ENCODE measurements at regions not wholly inside any gene's neighbourhood (a gene's known extent, or its start where the extent isn't known, plus 50 kb on each side); places are given as distances from the start of the nearest gene placed in this dataset.

DNA sequence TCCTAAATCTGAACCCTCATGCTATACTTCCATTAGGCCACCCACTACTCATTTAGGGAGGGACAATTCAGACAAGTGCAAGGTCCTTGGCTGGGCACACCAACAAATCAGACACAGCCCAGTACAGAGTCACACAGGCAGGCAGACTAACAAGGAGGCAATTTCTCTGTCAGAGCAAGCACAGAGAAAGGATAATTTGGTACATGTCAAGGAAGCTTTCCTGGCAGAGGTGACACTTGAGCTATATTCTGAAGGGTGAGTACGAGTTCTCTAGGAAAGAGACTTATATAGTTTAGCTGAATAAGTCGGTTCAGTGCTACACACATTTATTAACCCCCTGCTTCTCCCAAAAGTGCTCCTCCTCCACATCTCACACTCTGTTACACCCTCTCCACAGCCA, 455.9 kb downstream of the OMA1 start:
- Histone ChIP-seq H3K4me3 (no peak overlapping the region), H3K27me3 (no peaks in the 10 kb centered on the region), H3K4me1 (no peaks in the 10 kb centered on the region), H3K9me3 (no peaks in the 10 kb centered on the region), H3K27ac (no peak overlapping the region), H3K36me3 (replicated peaks in 1 of 2; ENCODE audit: insufficient read depth in 1 of 2, low read depth in 2 of 2) (no peaks in the 10 kb centered on the region)
- 52 to 59% methylated on average over 2 of the region's 2 CpGs for WGBS, 2 donors
- no peak for TF ChIP-seq POLR2A (IDR thresholded peaks at IDR 0.05)
- TF ChIP-seq, protein P1, sequence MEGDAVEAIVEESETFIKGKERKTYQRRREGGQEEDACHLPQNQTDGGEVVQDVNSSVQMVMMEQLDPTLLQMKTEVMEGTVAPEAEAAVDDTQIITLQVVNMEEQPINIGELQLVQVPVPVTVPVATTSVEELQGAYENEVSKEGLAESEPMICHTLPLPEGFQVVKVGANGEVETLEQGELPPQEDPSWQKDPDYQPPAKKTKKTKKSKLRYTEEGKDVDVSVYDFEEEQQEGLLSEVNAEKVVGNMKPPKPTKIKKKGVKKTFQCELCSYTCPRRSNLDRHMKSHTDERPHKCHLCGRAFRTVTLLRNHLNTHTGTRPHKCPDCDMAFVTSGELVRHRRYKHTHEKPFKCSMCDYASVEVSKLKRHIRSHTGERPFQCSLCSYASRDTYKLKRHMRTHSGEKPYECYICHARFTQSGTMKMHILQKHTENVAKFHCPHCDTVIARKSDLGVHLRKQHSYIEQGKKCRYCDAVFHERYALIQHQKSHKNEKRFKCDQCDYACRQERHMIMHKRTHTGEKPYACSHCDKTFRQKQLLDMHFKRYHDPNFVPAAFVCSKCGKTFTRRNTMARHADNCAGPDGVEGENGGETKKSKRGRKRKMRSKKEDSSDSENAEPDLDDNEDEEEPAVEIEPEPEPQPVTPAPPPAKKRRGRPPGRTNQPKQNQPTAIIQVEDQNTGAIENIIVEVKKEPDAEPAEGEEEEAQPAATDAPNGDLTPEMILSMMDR (IDR thresholded peaks at IDR 0.05) = no peak
- ATAC-seq (no peak), DNase-seq (no peak)
- intact Hi-C loops (cut with DNase I) = no loop called here

DNA sequence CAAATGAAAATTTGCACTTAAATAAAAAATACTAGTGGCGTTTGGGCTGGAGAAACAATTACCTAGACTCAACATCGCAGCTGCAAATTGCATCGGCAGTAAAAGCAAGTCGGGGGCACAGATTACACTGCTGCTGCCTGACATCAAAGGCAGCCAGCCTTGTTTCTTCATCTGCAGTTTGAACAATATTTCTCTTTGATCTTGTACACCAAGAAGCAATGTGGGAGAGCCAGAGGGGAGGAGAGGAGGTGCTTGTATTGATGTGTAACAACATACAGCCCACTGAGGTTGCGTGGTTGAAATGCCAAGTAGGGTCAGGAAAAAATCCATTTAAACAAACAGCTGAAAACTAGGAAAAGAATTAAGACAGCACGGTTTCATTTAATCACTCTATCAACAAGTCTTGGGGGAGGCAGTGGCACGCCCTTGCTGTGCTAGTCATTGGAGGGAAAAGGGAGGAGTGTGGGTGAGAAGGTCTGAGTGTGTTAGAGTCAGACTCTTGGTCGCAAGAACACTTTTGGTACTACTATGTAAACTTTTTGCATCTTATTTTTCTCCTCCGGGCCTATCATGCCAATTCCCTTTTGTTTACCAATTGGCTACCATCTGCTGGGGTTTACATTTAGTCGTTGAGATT, 456.5 kb downstream of the OMA1 start:
- Histone ChIP-seq H3K9me3 (no peaks in the 10 kb centered on the region), H3K4me1 (no peaks in the 10 kb centered on the region), H3K27me3 (no peaks in the 10 kb centered on the region), H3K27ac (no peak overlapping the region), H3K4me3 (no peak overlapping the region), H3K36me3 (replicated peaks in 1 of 2; ENCODE audit: insufficient read depth in 1 of 2, low read depth in 2 of 2) (no peaks in the 10 kb centered on the region)
- ATAC-seq (no peak), DNase-seq (no peak)
- 53 to 56% methylated on average over 10 of the region's 10 CpGs for WGBS, 2 donors
- intact Hi-C loops (cut with DNase I) = no loop called here
- no peak for TF ChIP-seq POLR2A (IDR thresholded peaks at IDR 0.05)
- TF ChIP-seq, protein P1 (IDR thresholded peaks at IDR 0.05) = no peak

DNA sequence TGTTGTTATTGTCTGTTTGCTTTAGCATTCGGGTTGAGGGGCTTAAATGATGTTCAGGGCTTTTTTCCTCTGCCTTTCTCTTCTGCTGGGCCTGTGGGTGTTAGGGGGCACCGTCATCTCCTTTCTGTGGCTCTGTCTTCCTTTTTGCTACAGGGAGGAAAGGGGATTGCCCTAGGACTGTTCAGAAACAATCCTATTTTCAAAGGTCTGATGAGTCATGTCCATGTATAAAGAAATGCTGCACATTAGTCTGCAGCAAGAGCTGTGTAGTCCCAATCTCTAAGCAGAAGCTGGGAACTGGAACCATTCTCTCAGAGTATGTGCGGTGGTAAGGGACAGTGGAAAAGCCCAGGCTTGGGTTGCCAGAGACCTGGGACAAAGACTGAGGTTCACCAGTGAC, 462.3 kb downstream of the OMA1 start:
- intact Hi-C loops (cut with DNase I) = no loop called here
- Histone ChIP-seq H3K4me3 (no peak overlapping the region), H3K4me1 (no peaks in the 10 kb centered on the region), H3K27ac (no peak overlapping the region), H3K9me3 (no peaks in the 10 kb centered on the region), H3K36me3 (replicated peaks in 1 of 2; ENCODE audit: insufficient read depth in 1 of 2, low read depth in 2 of 2) (no peaks in the 10 kb centered on the region), H3K27me3 (no peaks in the 10 kb centered on the region)
- ATAC-seq (no peak), DNase-seq (no peak)
- no peak for TF ChIP-seq POLR2A (IDR thresholded peaks at IDR 0.05)
- TF ChIP-seq, protein P1 (IDR thresholded peaks at IDR 0.05) = no peak
- WGBS, 2 donors = 55 to 65% methylated on average over 3 of the region's 3 CpGs

DNA sequence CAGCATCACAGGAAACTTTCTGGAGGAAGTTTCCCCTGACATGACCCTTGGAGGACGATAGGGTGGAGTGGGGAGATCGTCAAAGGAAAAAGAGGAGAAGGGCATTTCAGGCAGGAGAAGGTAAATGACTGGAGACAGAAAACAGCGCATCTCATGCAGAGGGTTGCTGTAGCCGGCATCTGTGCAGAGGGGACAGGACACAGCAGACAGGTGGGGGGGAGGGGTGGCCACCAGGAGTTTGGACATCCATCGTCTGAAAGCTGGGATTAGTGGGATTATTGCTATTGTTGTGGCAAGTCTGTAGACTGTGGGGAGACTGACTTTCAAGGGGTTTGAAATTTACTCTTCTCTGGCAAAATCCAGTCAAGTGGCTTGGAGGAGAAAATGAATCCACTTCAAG, 463.9 kb downstream of the OMA1 start:
- intact Hi-C loops (cut with DNase I) = no loop called here
- Histone ChIP-seq H3K9me3 (no peaks in the 10 kb centered on the region), H3K36me3 (replicated peaks in 1 of 2; ENCODE audit: insufficient read depth in 1 of 2, low read depth in 2 of 2) (no peaks in the 10 kb centered on the region), H3K4me3 (no peak overlapping the region), H3K4me1 (no peaks in the 10 kb centered on the region), H3K27me3 (no peaks in the 10 kb centered on the region), H3K27ac (no peak overlapping the region)
- no peak for ATAC-seq
- TF ChIP-seq POLR2A (IDR thresholded peaks at IDR 0.05) = no peak
- TF ChIP-seq, protein P1 (IDR thresholded peaks at IDR 0.05) = no peak
- 69% methylated on average over 5 of the region's 5 CpGs for WGBS, 2 donors
- no peak for DNase-seq

DNA sequence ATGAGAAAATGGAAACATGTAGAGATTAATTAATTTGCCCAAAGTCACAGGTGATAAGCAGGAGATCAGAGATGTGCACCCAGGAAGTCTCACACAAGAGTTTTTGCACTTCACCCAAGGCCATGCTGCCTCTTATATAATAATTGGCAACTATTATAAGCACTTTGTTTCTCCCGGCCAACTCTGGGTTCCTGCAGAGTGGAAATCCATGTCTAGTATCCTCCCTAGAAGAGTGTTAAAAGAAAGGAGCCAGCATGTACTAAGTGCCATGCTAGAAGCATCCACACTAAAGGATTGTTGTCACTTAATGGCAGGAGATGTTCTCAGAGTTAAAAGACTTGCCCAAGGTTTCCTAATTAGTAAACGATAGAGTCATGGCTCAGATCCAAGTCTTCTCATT, 470.3 kb downstream of the OMA1 start:
- Histone ChIP-seq H3K4me3 (no peak overlapping the region), H3K27me3 (no peaks in the 10 kb centered on the region), H3K9me3 (no peaks in the 10 kb centered on the region), H3K36me3 (replicated peaks in 1 of 2; ENCODE audit: insufficient read depth in 1 of 2, low read depth in 2 of 2) (no peaks in the 10 kb centered on the region), H3K27ac (no peak overlapping the region), H3K4me1 (no peaks in the 10 kb centered on the region)
- DNase-seq (no peak), ATAC-seq (no peak)
- 25 to 28% methylated on average over 2 of the region's 2 CpGs for WGBS, 2 donors
- intact Hi-C loops (cut with DNase I) = no loop called here
- TF ChIP-seq, protein P1 (IDR thresholded peaks at IDR 0.05) = no peak
- no peak for TF ChIP-seq POLR2A (IDR thresholded peaks at IDR 0.05)

Measured in body of pancreas (tissue), 4 donors.